ENCODE measurements at regions not wholly inside any gene's neighbourhood (a gene's known extent, or its start where the extent isn't known, plus 50 kb on each side); places are given as distances from the start of the nearest gene placed in this dataset.

DNA sequence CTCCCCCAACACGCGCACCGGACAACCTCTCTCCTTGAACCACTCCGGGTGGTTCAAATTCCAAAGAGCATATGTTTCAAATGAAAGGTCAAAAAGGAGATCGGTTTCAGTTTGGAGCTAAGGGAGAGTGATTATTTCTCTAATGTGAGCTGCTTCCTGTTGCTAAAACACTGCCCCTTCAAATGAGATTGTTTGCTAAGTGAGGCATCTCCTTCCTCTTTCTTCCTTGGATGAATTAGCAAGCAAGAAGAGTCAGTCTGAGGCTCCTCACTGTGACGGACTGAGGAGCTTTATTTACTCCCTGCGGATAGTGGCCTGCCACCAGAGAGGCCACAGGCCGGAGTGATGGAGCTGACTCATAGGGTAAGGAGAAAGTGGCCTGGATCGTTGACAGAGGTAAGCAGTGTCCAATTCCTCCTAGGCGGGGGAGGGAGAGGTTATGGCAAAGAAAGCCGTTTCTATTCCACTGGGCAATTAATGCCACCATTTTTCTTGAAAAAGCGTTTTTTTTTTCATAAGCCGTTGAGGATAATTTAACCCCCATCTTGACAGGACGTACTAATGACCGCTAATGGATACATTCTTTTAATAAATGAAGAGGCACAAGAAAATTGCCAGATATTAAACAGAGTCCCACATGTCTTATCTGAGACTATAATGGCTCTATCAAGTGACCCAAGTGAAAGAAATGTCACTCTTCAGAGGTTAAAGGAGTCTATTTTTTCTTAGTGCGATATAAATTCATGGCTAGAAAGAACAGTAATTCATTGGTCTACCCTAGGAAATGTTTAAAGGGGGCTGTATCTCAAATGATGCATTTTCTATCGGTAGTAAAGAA is 167.0 kb upstream of the ANKRD28 start:
- H3K79me2 ChIP-seq (replicated peaks; ENCODE audit: insufficient read depth, low read length), result no peaks in the 10 kb centered on the region
- no peaks in the 10 kb centered on the region for H4K20me1 ChIP-seq (ENCODE audit: insufficient read depth)
- no peaks in the 10 kb centered on the region for H3K9me2 ChIP-seq (ENCODE audit: insufficient read depth, low read length)
- no peaks in the 10 kb centered on the region for H3K27me3 ChIP-seq (ENCODE audit: insufficient read depth, low read depth, low read length)
- no peak overlapping the region for H3K4me3 ChIP-seq (ENCODE audit: low read length)
- no peaks in the 10 kb centered on the region for H3F3A ChIP-seq (ENCODE audit: insufficient read depth, low read length, poor library complexity, severe bottlenecking)
- H3K27ac ChIP-seq (ENCODE audit: low read length), result no peak overlapping the region
- TF ChIP-seq EP300 (conservative IDR thresholded peaks at IDR 0.05; ENCODE audit: poor library complexity, severe bottlenecking) (no peak), RAD21 (conservative IDR thresholded peaks at IDR 0.05) (no peak), EZH2 (IDR thresholded peaks at IDR 0.05; ENCODE audit: borderline replicate concordance, insufficient read depth, low read length, poor library complexity, severe bottlenecking) (no peak), MXI1 (conservative IDR thresholded peaks at IDR 0.05; ENCODE audit: poor library complexity, severe bottlenecking) (no peak), TAF1 (IDR thresholded peaks at IDR 0.05; ENCODE audit: low read depth) (no peak), POLR2AphosphoS5 (IDR thresholded peaks at IDR 0.05) (no peak), SMC3 (conservative IDR thresholded peaks at IDR 0.05; ENCODE audit: poor library complexity) (no peak)
- TF ChIP-seq, protein P1, sequence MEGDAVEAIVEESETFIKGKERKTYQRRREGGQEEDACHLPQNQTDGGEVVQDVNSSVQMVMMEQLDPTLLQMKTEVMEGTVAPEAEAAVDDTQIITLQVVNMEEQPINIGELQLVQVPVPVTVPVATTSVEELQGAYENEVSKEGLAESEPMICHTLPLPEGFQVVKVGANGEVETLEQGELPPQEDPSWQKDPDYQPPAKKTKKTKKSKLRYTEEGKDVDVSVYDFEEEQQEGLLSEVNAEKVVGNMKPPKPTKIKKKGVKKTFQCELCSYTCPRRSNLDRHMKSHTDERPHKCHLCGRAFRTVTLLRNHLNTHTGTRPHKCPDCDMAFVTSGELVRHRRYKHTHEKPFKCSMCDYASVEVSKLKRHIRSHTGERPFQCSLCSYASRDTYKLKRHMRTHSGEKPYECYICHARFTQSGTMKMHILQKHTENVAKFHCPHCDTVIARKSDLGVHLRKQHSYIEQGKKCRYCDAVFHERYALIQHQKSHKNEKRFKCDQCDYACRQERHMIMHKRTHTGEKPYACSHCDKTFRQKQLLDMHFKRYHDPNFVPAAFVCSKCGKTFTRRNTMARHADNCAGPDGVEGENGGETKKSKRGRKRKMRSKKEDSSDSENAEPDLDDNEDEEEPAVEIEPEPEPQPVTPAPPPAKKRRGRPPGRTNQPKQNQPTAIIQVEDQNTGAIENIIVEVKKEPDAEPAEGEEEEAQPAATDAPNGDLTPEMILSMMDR (IDR thresholded peaks at IDR 0.05; ENCODE audit: poor library complexity, severe bottlenecking), result no peak
- TF ChIP-seq, protein P2, sequence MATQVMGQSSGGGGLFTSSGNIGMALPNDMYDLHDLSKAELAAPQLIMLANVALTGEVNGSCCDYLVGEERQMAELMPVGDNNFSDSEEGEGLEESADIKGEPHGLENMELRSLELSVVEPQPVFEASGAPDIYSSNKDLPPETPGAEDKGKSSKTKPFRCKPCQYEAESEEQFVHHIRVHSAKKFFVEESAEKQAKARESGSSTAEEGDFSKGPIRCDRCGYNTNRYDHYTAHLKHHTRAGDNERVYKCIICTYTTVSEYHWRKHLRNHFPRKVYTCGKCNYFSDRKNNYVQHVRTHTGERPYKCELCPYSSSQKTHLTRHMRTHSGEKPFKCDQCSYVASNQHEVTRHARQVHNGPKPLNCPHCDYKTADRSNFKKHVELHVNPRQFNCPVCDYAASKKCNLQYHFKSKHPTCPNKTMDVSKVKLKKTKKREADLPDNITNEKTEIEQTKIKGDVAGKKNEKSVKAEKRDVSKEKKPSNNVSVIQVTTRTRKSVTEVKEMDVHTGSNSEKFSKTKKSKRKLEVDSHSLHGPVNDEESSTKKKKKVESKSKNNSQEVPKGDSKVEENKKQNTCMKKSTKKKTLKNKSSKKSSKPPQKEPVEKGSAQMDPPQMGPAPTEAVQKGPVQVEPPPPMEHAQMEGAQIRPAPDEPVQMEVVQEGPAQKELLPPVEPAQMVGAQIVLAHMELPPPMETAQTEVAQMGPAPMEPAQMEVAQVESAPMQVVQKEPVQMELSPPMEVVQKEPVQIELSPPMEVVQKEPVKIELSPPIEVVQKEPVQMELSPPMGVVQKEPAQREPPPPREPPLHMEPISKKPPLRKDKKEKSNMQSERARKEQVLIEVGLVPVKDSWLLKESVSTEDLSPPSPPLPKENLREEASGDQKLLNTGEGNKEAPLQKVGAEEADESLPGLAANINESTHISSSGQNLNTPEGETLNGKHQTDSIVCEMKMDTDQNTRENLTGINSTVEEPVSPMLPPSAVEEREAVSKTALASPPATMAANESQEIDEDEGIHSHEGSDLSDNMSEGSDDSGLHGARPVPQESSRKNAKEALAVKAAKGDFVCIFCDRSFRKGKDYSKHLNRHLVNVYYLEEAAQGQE (IDR thresholded peaks at IDR 0.05; ENCODE audit: borderline replicate concordance), result no peak
- H3K9me3 ChIP-seq (ENCODE audit: low read length), result no peaks in the 10 kb centered on the region
- H3K9ac ChIP-seq (ENCODE audit: low read length), result no peak overlapping the region
- H2AFZ ChIP-seq (ENCODE audit: low read depth, low read length), result no peak overlapping the region
- H3K36me3 ChIP-seq (ENCODE audit: insufficient read depth, low read length), result no peaks in the 10 kb centered on the region
- no peak overlapping the region for H3K4me2 ChIP-seq (ENCODE audit: low read length)

- H3K27me3 ChIP-seq (ENCODE audit: insufficient read depth, low read depth, low read length), result no peaks in the 10 kb centered on the region
- no peaks in the 10 kb centered on the region for H3K9me3 ChIP-seq (ENCODE audit: low read length)
- no peaks in the 10 kb centered on the region for H3K9me2 ChIP-seq (ENCODE audit: insufficient read depth, low read length)
- no peaks in the 10 kb centered on the region for H3F3A ChIP-seq (ENCODE audit: insufficient read depth, low read length, poor library complexity, severe bottlenecking)
- H2AFZ ChIP-seq (ENCODE audit: low read depth, low read length), result no peak overlapping the region
- no peak overlapping the region for H3K27ac ChIP-seq (ENCODE audit: low read length)
- no peak overlapping the region for H3K9ac ChIP-seq (ENCODE audit: low read length)
- TF ChIP-seq MXI1 (conservative IDR thresholded peaks at IDR 0.05; ENCODE audit: poor library complexity, severe bottlenecking) (no peak), EZH2 (IDR thresholded peaks at IDR 0.05; ENCODE audit: borderline replicate concordance, insufficient read depth, low read length, poor library complexity, severe bottlenecking) (no peak), TAF1 (IDR thresholded peaks at IDR 0.05; ENCODE audit: low read depth) (no peak), EP300 (conservative IDR thresholded peaks at IDR 0.05; ENCODE audit: poor library complexity, severe bottlenecking) (no peak), POLR2AphosphoS5 (IDR thresholded peaks at IDR 0.05) (no peak), RAD21 (conservative IDR thresholded peaks at IDR 0.05) (no peak), SMC3 (conservative IDR thresholded peaks at IDR 0.05; ENCODE audit: poor library complexity) (no peak)
- TF ChIP-seq, protein P2 (IDR thresholded peaks at IDR 0.05; ENCODE audit: borderline replicate concordance), result no peak
- TF ChIP-seq, protein P1 (IDR thresholded peaks at IDR 0.05; ENCODE audit: poor library complexity, severe bottlenecking), result no peak
- no peak overlapping the region for H3K4me2 ChIP-seq (ENCODE audit: low read length)
- H3K36me3 ChIP-seq (ENCODE audit: insufficient read depth, low read length), result no peaks in the 10 kb centered on the region
- no peak overlapping the region for H3K4me3 ChIP-seq (ENCODE audit: low read length)
- no peaks in the 10 kb centered on the region for H3K79me2 ChIP-seq (replicated peaks; ENCODE audit: insufficient read depth, low read length)
- H4K20me1 ChIP-seq (ENCODE audit: insufficient read depth), result no peaks in the 10 kb centered on the region
Observed at GRCh38 chr3:15967577-15967976, 169.8 kb upstream of the ANKRD28 start.
